AML-193 (cell line): ENCODE measurements at regions not wholly inside any gene's neighbourhood (a gene's known extent, or its start where the extent isn't known, plus 50 kb on each side); places are given as distances from the start of the nearest gene placed in this dataset.
A peak's percentile ranks its signal among the peaks of the same experiment; 100 is the strongest.
"Not testable (repeated sequence)": the region's sequence is repeated elsewhere in the genome, so short reads cannot be mapped to it uniquely, and the experiment has no call there.

Source experiments
- DNase-seq, 2 experiments: peaks; one replicate each; lab custom pipeline; 2025; lab: John Stamatoyannopoulos, UW

DNA sequence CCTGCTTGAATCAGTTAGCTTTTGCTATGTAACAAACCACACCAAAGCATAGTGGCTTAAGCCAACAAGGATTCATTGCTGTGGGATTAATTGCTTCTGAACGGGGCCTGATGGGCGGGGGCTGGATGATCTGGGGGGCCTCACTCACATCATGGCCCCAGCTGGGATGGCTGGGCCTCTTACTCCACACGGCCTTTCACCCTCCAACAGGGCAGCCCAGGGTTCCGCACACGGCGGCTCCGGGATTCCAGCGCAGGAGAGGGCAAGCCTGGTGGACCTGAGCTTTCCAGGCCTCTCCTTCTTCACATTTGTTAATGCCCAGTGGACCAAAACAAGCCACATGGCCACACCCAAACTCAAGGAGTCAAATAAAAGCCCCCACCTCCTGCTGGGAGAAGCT, 86.3 kb upstream of the PHLPP1 start:
- no peak for DNase-seq

DNA sequence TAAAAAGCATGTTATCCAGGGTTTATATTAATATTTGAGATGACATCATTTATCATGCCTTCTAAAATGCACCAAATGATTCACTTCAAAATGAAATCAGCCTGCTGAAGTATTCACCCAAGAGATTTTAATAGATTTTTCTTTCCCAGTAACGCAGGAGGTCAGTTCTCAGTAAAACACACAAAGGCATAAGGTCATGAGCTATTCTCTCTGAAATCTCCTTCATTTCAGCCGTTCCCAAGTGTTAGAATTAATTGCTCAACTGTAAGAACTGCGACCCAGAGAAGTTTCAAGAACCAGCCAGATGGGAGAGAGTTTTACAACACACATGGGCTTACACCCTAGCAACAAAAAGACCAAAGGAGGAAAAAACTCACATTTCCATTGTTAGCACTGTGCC, 84.2 kb upstream of the PHLPP1 start:
- no peak for DNase-seq

DNA sequence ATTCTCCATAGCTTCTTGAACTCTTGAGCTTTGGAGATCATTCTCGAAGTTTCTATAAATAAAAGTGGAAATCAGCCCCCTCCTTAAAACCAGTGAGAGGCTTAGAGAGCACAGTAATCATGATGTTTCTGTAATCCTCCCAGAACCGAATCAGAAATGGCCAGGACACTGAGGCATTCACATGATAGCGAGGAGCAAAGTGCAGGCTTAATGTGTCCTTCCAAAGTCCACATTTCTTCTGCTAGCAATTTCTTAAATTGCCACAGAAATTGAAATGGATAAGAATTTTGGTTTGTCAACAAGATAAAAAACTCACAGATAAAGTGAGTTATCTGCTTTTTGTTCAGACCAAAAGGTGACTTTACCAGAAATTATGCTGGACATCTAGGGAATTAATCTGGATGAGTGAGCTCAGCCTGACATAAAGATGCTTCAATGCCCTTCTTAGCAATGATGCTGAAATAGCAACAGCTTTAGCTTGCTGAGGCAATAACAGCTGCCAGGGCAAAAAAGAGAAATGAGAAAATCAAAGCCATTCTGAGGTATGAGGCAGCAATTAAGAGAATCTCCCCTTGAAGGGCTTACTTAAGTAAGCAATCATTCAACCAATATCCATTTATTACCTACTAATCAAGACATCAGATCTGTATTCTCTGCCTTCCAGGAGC, 82.4 kb upstream of the PHLPP1 start:
- no peak for DNase-seq

GRCh38 chr18:62634458-62634857, 80.9 kb upstream of the PHLPP1 start:
- DNase-seq: no peak

DNA sequence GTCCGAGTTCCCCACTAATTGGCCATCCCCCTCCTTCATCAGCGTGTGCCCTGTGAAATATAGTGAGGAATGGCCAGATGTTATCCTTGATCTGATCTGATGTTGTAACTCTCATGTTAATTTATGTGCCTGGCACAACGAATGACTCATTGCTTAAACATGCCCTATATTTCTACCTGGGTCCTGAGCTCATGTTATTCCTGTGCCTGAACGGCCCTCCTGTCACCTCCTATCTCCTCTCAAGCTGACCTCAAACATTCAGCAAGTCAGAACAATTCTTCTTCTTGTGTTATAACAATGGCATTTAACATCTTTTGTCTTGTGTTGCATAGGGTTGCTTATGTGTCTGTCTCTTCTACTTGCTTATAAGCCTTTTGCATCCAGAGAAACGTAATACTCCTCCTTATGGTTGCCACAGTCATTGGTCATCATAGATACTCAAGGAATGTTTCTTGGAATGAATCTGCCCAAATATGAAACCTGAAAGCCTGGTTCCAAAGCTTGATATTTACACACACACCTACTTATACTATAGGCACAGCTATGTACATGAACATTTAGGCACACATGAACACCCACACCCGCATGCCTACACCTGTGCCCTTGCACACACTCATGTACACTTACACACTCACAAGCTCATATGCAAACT, 80.2 kb upstream of the PHLPP1 start:
- no peak for DNase-seq

- no peak for DNase-seq
These were observed 77.9 kb upstream of the PHLPP1 start for GRCh38 chr18:62637403-62637802.

- peak; percentile 40 to 42 for DNase-seq
These were observed 77.3 kb upstream of the PHLPP1 start for GRCh38 chr18:62637807-62638687.

- DNase-seq: no peak
These were observed 72.2 kb upstream of the PHLPP1 start for GRCh38 chr18:62643181-62643580.

- DNase-seq: no peak
These were observed 70.6 kb upstream of the PHLPP1 start for GRCh38 chr18:62644773-62645172.

DNA sequence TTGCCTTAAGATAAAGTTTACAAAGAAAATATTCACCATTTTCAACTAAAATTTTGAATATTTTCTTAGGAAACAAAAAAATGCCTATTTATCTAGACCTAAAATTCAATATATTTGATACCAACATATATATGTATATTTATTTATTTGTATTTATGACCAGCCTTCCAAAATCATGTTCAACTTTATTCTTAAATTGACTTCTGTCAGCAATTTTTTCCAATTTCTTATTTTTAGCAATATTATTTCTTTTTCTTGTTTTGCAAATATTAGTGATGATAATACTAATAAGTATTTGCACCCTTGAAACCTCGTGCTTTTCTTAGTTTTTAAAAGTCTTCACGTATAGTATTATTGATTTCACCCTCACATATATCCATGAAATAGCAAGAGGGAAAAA, 68.2 kb upstream of the PHLPP1 start:
- no peak for DNase-seq

GRCh38 chr18:62648045-62648678, 67.2 kb upstream of the PHLPP1 start:
- DNase-seq: no peak

DNA sequence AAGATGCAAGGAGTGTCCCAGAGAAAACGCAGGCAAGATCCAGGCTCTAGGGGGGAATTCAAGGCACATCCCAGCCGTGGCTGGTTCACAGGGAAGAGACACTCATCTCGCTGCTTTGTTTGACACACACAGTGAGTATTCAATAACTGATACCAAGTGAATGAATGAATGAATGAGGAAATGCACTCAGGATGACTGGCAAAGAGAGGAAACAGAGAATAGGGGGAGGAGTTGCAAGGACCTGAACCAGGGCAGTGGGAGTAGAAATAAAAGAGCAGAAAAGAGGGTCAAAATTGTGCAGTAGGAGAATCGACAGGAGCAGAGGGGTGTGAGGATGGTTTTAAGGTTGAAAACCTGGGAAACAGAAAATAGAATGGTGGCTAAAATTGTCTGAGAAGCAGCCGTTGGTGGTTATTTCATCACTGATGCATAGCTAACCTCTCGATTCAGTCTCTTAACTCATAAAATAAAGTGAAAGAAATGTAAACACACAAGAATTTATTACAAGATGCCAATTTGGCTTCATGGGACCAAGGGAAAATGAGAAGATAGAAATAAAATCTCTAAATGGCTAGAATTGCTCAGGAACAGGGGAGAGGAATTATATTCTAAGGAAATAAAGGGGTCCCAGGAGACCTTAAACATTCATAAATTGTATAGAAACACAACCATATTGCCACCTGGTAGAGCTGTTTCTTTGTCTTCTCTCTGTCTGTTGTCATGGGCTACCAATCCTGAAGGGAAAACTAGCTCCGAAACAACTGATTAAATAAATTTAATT, 63.9 kb upstream of the PHLPP1 start:
- no peak for DNase-seq

- not testable (repeated sequence) for DNase-seq
These were observed 63.2 kb upstream of the PHLPP1 start for GRCh38 chr18:62652057-62652629.

DNA sequence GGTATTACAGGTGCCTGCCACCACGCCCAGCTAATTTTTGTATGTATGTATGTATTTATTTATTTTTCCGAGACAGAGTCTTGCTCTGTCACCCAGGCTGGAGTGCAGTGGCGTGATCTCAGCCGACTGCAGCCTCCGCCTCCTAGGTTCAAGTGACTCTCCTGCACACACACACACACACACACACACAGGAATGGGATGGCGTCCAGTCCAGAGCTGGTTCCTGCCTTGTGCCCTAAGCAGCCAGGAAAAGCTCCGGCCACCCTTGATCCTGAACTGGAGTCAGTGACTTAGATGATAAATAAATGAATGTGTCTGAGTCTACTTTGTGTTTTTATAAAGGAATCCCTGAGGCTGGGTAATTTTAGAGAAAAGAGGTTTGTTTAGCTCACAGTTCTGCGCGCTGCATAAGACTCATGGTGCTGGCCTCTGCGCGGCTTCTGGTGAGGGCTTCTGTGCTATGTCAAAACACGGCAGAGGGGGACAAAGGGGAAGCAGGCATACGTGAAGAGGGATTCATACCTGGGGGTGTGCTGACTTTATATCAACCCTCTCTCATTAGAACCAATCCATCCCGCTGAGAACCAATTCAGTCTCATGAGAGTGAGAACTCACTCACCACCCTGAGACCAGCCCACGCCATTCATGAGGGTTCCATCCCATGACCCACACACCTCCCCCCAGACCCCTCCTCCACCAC, 59.7 kb upstream of the PHLPP1 start:
- DNase-seq: no peak

GRCh38 chr18:62658028-62658427, 57.3 kb upstream of the PHLPP1 start:
- DNase-seq: no peak

GRCh38 chr18:62659698-62660097, 55.6 kb upstream of the PHLPP1 start:
- no peak for DNase-seq

GRCh38 chr18:62660691-62661090, 54.6 kb upstream of the PHLPP1 start:
- no peak for DNase-seq

DNA sequence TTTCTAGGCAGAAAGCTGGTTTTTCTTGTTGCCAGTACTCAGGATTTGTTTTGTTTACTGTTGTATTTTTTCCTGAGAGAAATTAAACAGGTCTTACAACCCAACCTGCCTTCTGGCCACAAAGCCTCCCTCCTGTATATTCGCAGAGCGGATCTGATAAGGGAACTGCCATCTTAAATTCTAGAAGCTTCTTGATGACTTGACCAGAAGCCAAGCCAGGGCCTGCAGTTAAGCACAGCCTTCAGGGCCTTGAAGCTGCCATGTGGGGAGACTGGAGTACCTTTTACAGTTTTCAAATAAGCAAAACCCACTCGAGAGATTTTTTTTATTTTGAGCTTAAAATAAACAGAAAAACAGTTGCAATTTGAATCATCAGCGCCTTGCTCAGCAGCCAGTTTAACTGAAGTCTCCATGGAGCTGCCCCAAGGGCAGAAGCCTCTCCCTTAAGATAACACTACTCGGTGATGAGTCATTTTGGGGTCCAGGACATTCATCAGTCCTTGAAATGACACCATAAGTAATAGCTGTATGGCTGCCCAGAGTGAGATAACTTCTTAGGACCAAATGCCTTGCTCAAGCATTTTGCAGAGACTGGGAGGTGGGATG, 51.5 kb upstream of the PHLPP1 start:
- no peak for DNase-seq

GRCh38 chr18:62664414-62664813, 50.9 kb upstream of the PHLPP1 start:
- no peak for DNase-seq

GRCh38 chr18:62665188-62665587, 50.2 kb upstream of the PHLPP1 start:
- DNase-seq: no peak
